ENCODE measurements at regions not wholly inside any gene's neighbourhood (a gene's known extent, or its start where the extent isn't known, plus 50 kb on each side); places are given as distances from the start of the nearest gene placed in this dataset.

DNA sequence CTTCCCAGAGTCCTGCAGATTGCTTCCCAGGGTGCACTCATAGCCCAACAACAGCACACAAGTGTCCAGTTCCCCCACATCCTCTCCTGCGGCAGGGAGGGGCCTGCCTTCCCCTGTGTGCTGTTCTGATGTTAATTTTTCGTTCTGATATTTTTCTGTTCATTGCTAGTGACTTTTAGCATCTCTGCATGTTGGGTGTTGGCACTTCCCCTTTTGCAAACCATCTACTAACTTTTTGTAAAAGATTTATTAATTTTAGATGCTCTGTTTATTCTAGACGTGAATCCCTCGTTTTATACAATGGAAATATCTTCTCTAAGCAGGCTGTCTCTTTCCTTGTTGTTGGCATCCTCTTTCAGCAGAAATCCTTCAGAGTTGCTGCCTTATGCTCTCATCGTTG, 97.3 kb upstream of the DAP start:
- TF ChIP-seq, protein P1, sequence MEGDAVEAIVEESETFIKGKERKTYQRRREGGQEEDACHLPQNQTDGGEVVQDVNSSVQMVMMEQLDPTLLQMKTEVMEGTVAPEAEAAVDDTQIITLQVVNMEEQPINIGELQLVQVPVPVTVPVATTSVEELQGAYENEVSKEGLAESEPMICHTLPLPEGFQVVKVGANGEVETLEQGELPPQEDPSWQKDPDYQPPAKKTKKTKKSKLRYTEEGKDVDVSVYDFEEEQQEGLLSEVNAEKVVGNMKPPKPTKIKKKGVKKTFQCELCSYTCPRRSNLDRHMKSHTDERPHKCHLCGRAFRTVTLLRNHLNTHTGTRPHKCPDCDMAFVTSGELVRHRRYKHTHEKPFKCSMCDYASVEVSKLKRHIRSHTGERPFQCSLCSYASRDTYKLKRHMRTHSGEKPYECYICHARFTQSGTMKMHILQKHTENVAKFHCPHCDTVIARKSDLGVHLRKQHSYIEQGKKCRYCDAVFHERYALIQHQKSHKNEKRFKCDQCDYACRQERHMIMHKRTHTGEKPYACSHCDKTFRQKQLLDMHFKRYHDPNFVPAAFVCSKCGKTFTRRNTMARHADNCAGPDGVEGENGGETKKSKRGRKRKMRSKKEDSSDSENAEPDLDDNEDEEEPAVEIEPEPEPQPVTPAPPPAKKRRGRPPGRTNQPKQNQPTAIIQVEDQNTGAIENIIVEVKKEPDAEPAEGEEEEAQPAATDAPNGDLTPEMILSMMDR (conservative IDR thresholded peaks at IDR 0.05; ENCODE audit: low read length) = no peak
- TF ChIP-seq EZH2phosphoT487 (IDR thresholded peaks at IDR 0.05; ENCODE audit: borderline replicate concordance, low read depth, low read length) = no peak
